IMR-90 (cell line): ENCODE measurements at regions not wholly inside any gene's neighbourhood (a gene's known extent, or its start where the extent isn't known, plus 50 kb on each side); places are given as distances from the start of the nearest gene placed in this dataset.

Experiments
- ATAC-seq: fragments of 200-7000 bp; cut with Tn5 transposase; 2 replicates; pipeline ENCODE4 v1.9.1; 2020; ENCODE audit warnings: low read depth, mild to moderate bottlenecking, moderate library complexity
- BruUV-seq: library from RNA; stranded (reverse); fragments of 400-500 nt; replicated peaks from 2 replicates; lab custom pipeline; 2021; lab: Mats Ljungman, UMichigan
- CTCF ChIA-PET: fragments of 300-600 bp; formaldehyde crosslinking; extraction: SDS; loops from one replicate; lab custom pipeline; 2021; ENCODE audit warnings: antibody characterized with exemption; lab: Yijun Ruan, JAX
- POLR2A ChIA-PET: fragments of 300-600 bp; sonication (Branson Sonifier 250); formaldehyde crosslinking; loops from one replicate; lab custom pipeline; 2022; ENCODE audit warnings: antibody characterized with exemption; ENCODE audit not compliant: unreplicated experiment; lab: Charles Lee
- DNase-seq: peaks from one replicate; pipeline ENCODE4 v3.0.0; 2013
- H2AFZ ChIP-seq: replicated peaks from 2 replicates; pipeline ENCODE3; 2013; ENCODE audit warnings: low read length, mild to moderate bottlenecking; ENCODE audit not compliant: poor library complexity
- H2AK5ac ChIP-seq: 2 replicates; pipeline ENCODE4 v1.6.1; 2013; ENCODE audit warnings: low read depth, low read length, inconsistent platforms
- H2AK9ac ChIP-seq: replicated peaks from 2 replicates; pipeline ENCODE3; 2013; ENCODE audit warnings: mild to moderate bottlenecking, low read depth, low read length, moderate library complexity; ENCODE audit not compliant: poor library complexity
- H2BK120ac ChIP-seq: 2 replicates; pipeline ENCODE4 v1.6.1; 2013; ENCODE audit warnings: low read depth, low read length, inconsistent platforms
- H2BK15ac ChIP-seq: 3 replicates; pipeline ENCODE4 v1.6.1; 2013; ENCODE audit warnings: low read depth, low read length, inconsistent platforms
- H2BK20ac ChIP-seq: 2 replicates; pipeline ENCODE4 v1.6.1; 2013; ENCODE audit warnings: low read depth, mild to moderate bottlenecking, inconsistent platforms, low read length, moderate library complexity
- H2BK5ac ChIP-seq: 2 replicates; pipeline ENCODE4 v1.6.1; 2013; ENCODE audit warnings: mild to moderate bottlenecking, low read depth, low read length, inconsistent platforms; ENCODE audit not compliant: poor library complexity, severe bottlenecking
- H3K14ac ChIP-seq: replicated peaks from 2 replicates; pipeline ENCODE4 v1.6.1; 2013; ENCODE audit warnings: low read depth, low read length, inconsistent platforms
- H3K18ac ChIP-seq: 2 replicates; pipeline ENCODE4 v1.6.1; 2013; ENCODE audit warnings: low read depth, low read length, control low read depth
- H3K23ac ChIP-seq: 2 replicates; pipeline ENCODE4 v1.6.1; 2013; ENCODE audit warnings: low read depth, low read length, inconsistent platforms
- H3K27ac ChIP-seq: 2 replicates; pipeline ENCODE4 v1.5.1; 2013; ENCODE audit warnings: mild to moderate bottlenecking, control low read depth, low read length; ENCODE audit not compliant: insufficient read depth
- H3K27me3 ChIP-seq: 2 replicates; pipeline ENCODE4 v1.6.1; 2013; ENCODE audit warnings: low read length; ENCODE audit not compliant: control insufficient read depth, insufficient read depth
- H3K36me3 ChIP-seq: 2 replicates; pipeline ENCODE4 v1.6.1; 2013; ENCODE audit warnings: low read length, mixed read lengths; ENCODE audit not compliant: control insufficient read depth, insufficient read depth
- H3K4ac ChIP-seq: 2 replicates; pipeline ENCODE4 v1.6.1; 2013; ENCODE audit warnings: low read depth, low read length, inconsistent platforms
- H3K4me1 ChIP-seq: 2 replicates; pipeline ENCODE4 v1.6.1; 2013; ENCODE audit warnings: low read length, mixed read lengths; ENCODE audit not compliant: control insufficient read depth, insufficient read depth
- H3K4me2 ChIP-seq: 2 replicates; pipeline ENCODE4 v1.6.1; 2013; ENCODE audit warnings: low read depth, mild to moderate bottlenecking, control low read depth, low read length, moderate library complexity
- H3K4me3 ChIP-seq: 2 replicates; pipeline ENCODE4 v1.5.1; 2013; ENCODE audit warnings: low read depth, mild to moderate bottlenecking, control low read depth, low read length, moderate library complexity; ENCODE audit not compliant: insufficient read depth
- H3K56ac ChIP-seq: 2 replicates; pipeline ENCODE4 v1.6.1; 2013; ENCODE audit warnings: low read length, inconsistent platforms; ENCODE audit not compliant: insufficient read depth; ENCODE audit errors: extremely low read depth
- H3K79me1 ChIP-seq, 2 experiments: 2 replicates each; pipeline ENCODE4 v1.6.1; 2013; ENCODE audit warnings: low read length in 2 of 2, inconsistent platforms in 1 of 2, low read depth in 1 of 2
- H3K9ac ChIP-seq: 2 replicates; pipeline ENCODE4 v1.6.1; 2013; ENCODE audit warnings: low read depth, low read length, control low read depth
- H3K9me1 ChIP-seq: 2 replicates; pipeline ENCODE4 v1.6.1; 2013; ENCODE audit warnings: low read length, inconsistent platforms; ENCODE audit not compliant: insufficient read depth
- H3K9me3 ChIP-seq: 2 replicates; pipeline ENCODE4 v1.6.1; 2013; ENCODE audit warnings: low read length; ENCODE audit not compliant: control insufficient read depth, insufficient read depth
- H4K20me1 ChIP-seq: 2 replicates; pipeline ENCODE4 v1.6.1; 2013; ENCODE audit warnings: low read length, inconsistent platforms; ENCODE audit not compliant: insufficient read depth
- H4K5ac ChIP-seq: 2 replicates; pipeline ENCODE4 v1.6.1; 2013; ENCODE audit warnings: mild to moderate bottlenecking, low read depth, low read length, control low read depth
- H4K8ac ChIP-seq, 2 experiments: 2 replicates each; pipeline ENCODE4 v1.6.1; 2013; ENCODE audit warnings: low read depth in 2 of 2, low read length in 2 of 2, control low read depth in 1 of 2, inconsistent platforms in 1 of 2
- H4K91ac ChIP-seq: 2 replicates; pipeline ENCODE4 v1.6.1; 2013; ENCODE audit warnings: low read depth, low read length, inconsistent platforms; ENCODE audit not compliant: insufficient read depth
- BHLHE40 ChIP-seq: fragments of 150-350 bp; IDR thresholded peaks from 2 replicates; pipeline ENCODE4 v1.6.1; 2016; ENCODE audit warnings: mild to moderate bottlenecking, low read depth, low read length
- CEBPB ChIP-seq: IDR thresholded peaks from 2 replicates; pipeline ENCODE4 v1.6.1; 2012; ENCODE audit warnings: low read depth, low read length, improper control_type of control experiment
- CHD1 ChIP-seq: IDR thresholded peaks from 2 replicates; pipeline ENCODE4 v1.6.1; 2012; ENCODE audit warnings: low read depth, low read length, improper control_type of control experiment
- ELK1 ChIP-seq: fragments of 150-350 bp; IDR thresholded peaks from 2 replicates; pipeline ENCODE4 v1.6.1; 2016; ENCODE audit warnings: low read depth, mild to moderate bottlenecking, low read length, moderate library complexity, borderline replicate concordance
- FOS ChIP-seq: fragments of 150-350 bp; IDR thresholded peaks from 2 replicates; pipeline ENCODE4 v1.6.1; 2016; ENCODE audit warnings: low read depth, low read length
- MAFK ChIP-seq: IDR thresholded peaks from 2 replicates; pipeline ENCODE4 v1.6.1; 2012; ENCODE audit warnings: low read depth, low read length, improper control_type of control experiment
- MAZ ChIP-seq: IDR thresholded peaks from 2 replicates; pipeline ENCODE4 v1.6.1; 2012; ENCODE audit warnings: low read depth, mild to moderate bottlenecking, low read length, improper control_type of control experiment, moderate library complexity, borderline replicate concordance
- MXI1 ChIP-seq: IDR thresholded peaks from 2 replicates; pipeline ENCODE4 v1.6.1; 2012; ENCODE audit warnings: low read depth, mild to moderate bottlenecking, low read length, moderate library complexity, borderline replicate concordance
- NFE2L2 ChIP-seq: fragments of 150-350 bp; IDR thresholded peaks from 2 replicates; pipeline ENCODE4 v1.6.1; 2016; ENCODE audit warnings: low read depth, mild to moderate bottlenecking, low read length
- RAD21 ChIP-seq: IDR thresholded peaks from 2 replicates; pipeline ENCODE4 v1.6.1; 2012; ENCODE audit warnings: low read length, improper control_type of control experiment
- RCOR1 ChIP-seq: IDR thresholded peaks from 2 replicates; pipeline ENCODE4 v1.6.1; 2012; ENCODE audit warnings: mild to moderate bottlenecking, low read length, improper control_type of control experiment; ENCODE audit not compliant: insufficient replicate concordance
- RFX5 ChIP-seq: IDR thresholded peaks from 2 replicates; pipeline ENCODE4 v1.8.0; 2012; ENCODE audit warnings: low read depth, mild to moderate bottlenecking, low read length, moderate library complexity
- WGBS, 2 experiments: methylation state at CpG; one replicate each; pipeline versions ENCODE4 v1.1.5 to v1.1.7; 2013; ENCODE audit warnings: missing lambda C conversion rate in 2 of 2; ENCODE audit not compliant: insufficient read length in 1 of 2; ENCODE audit errors: extremely low coverage in 2 of 2; 5-methylcytosine and 5-hydroxymethylcytosine counted together
- dilution Hi-C: fragments of 300-500 bp; cut with HindIII; formaldehyde crosslinking; loops from one replicate; pipeline ENCODE4 v1.14.3; 2018; ENCODE audit warnings: low sequenced_read_pairs; ENCODE audit not compliant: unreplicated experiment
- in situ Hi-C: fragments of 300-500 bp; cut with MboI; formaldehyde crosslinking; loops from 3 replicates; pipeline ENCODE4 v1.14.3; 2019; ENCODE audit warnings: low sequenced_read_pairs, inconsistent platforms, mixed read lengths
- intact Hi-C: fragments of 100-400 bp; cut with micrococcal nuclease; formaldehyde crosslinking; loops from 2 replicates; pipeline ENCODE4 v1.10.0; 2022
- TF ChIP-seq, protein P1 (sequence below): conservative IDR thresholded peaks from 2 replicates; pipeline ENCODE4 v1.5.1; 2012; ENCODE audit warnings: mild to moderate bottlenecking, low read depth, low read length, improper control_type of control experiment
- TF ChIP-seq, protein P2 (sequence below): fragments of 150-350 bp; IDR thresholded peaks from 2 replicates; pipeline ENCODE4 v1.6.1; 2017; ENCODE audit warnings: mild to moderate bottlenecking, antibody characterized with exemption, low read length, low read depth

DNA sequence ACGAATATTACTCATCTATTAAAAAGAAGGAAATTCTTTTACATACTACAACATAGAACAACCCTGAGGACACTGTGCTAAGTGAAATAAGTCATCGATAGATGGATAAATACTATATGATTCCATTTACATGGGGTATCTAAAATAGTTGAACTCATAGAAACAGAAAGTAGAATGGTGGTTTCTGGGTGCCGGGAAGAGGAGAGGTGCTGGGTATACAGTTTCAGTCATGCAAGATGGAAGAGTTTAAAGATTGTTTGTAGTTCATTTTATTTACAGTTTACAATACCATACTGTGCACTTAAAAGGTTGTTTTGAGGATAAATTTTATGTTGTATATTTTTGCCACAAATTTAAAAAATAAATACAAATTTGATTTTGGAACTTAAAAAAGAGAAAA is 267.5 kb upstream of the ITGA1 start:
- Histone ChIP-seq H3K9me1 (no peaks in the 10 kb centered on the region), H2BK20ac (no peak overlapping the region), H3K4me1 (no peaks in the 10 kb centered on the region), H4K8ac (no peak overlapping the region), H3K56ac (no peak overlapping the region), H4K5ac (no peak overlapping the region), H3K36me3 (no peaks in the 10 kb centered on the region), H2BK15ac (no peak overlapping the region), H3K18ac (no peak overlapping the region), H3K27ac (no peak overlapping the region), H3K27me3 (no peaks in the 10 kb centered on the region), H2AK5ac (no peak overlapping the region), H2AFZ (no peak overlapping the region), H3K9ac (no peak overlapping the region), H3K4me2 (no peak overlapping the region), H2BK5ac (no peak overlapping the region), H3K4me3 (no peak overlapping the region), H3K23ac (no peak overlapping the region), H4K91ac (no peak overlapping the region), H3K9me3 (no peaks in the 10 kb centered on the region), H3K14ac (no peak overlapping the region), H3K79me1 (no peaks in the 10 kb centered on the region), H3K4ac (no peak overlapping the region), H2AK9ac (no peak overlapping the region), H2BK120ac (no peak overlapping the region), H4K20me1 (no peaks in the 10 kb centered on the region)
- TF ChIP-seq RCOR1 (no peak), RAD21 (no peak), FOS (no peak), CEBPB (no peak), NFE2L2 (no peak), ELK1 (no peak), MAFK (no peak), CHD1 (no peak), MAZ (no peak), MXI1 (no peak), RFX5 (no peak), BHLHE40 (no peak)
- TF ChIP-seq, protein P1, sequence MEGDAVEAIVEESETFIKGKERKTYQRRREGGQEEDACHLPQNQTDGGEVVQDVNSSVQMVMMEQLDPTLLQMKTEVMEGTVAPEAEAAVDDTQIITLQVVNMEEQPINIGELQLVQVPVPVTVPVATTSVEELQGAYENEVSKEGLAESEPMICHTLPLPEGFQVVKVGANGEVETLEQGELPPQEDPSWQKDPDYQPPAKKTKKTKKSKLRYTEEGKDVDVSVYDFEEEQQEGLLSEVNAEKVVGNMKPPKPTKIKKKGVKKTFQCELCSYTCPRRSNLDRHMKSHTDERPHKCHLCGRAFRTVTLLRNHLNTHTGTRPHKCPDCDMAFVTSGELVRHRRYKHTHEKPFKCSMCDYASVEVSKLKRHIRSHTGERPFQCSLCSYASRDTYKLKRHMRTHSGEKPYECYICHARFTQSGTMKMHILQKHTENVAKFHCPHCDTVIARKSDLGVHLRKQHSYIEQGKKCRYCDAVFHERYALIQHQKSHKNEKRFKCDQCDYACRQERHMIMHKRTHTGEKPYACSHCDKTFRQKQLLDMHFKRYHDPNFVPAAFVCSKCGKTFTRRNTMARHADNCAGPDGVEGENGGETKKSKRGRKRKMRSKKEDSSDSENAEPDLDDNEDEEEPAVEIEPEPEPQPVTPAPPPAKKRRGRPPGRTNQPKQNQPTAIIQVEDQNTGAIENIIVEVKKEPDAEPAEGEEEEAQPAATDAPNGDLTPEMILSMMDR = no peak
- TF ChIP-seq, protein P2, sequence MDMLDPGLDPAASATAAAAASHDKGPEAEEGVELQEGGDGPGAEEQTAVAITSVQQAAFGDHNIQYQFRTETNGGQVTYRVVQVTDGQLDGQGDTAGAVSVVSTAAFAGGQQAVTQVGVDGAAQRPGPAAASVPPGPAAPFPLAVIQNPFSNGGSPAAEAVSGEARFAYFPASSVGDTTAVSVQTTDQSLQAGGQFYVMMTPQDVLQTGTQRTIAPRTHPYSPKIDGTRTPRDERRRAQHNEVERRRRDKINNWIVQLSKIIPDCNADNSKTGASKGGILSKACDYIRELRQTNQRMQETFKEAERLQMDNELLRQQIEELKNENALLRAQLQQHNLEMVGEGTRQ = no peak
- ATAC-seq = no peak
- no TSS peak for BruUV-seq
- no peak for DNase-seq
- no CpG with 5 or more reads among the region's 3 CpGs for WGBS, 2 experiments
- POLR2A ChIA-PET = no interaction called here
- in situ Hi-C loops (no loop called here), dilution Hi-C loops (no loop called here), intact Hi-C loops (no loop called here)
- CTCF ChIA-PET = no interaction called here
